ENCODE measurements at regions not wholly inside any gene's neighbourhood (a gene's known extent, or its start where the extent isn't known, plus 50 kb on each side); places are given as distances from the start of the nearest gene placed in this dataset.
"Not testable (repeated sequence)": the region's sequence is repeated elsewhere in the genome, so short reads cannot be mapped to it uniquely, and the experiment has no call there.

DNA sequence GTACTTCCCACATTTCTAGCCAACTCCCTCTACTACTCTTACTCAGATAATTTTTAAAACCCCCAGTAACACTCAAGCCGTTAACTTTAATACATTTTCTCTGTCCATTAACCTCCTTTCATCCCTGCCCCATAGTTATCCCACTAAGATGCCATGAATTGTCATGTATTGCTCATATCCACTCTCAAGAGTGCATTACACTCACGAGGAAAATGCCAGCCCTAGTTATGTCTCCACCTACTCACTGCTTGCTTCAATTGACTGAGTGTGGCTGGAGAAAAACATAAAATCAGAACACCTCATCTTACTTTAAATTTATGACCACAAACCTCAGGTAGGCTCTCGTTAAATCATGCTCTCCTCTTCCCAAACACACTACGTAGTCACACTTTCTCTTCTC, 324.1 kb upstream of the NPSR1 start:
- no peak for DNase-seq

DNA sequence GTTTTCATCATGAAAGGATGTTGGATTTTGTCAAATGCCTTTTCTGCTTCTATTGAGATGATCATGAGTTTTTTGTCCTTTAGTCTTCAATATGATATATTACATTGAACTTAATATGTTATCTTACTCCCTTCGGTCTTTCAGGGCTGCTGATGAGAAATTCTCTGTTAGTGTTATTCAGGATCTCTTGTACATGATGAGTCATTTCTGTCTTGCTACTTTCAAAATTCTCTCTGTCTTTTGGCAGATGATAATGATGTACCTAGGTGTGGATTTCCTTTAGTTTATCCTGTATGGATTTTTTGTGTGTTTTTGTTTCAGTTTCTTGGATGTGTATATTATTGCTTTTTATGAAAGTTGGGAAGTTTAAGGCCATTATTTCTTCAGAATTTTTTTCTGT, 320.9 kb upstream of the NPSR1 start:
- no peak for DNase-seq

DNA sequence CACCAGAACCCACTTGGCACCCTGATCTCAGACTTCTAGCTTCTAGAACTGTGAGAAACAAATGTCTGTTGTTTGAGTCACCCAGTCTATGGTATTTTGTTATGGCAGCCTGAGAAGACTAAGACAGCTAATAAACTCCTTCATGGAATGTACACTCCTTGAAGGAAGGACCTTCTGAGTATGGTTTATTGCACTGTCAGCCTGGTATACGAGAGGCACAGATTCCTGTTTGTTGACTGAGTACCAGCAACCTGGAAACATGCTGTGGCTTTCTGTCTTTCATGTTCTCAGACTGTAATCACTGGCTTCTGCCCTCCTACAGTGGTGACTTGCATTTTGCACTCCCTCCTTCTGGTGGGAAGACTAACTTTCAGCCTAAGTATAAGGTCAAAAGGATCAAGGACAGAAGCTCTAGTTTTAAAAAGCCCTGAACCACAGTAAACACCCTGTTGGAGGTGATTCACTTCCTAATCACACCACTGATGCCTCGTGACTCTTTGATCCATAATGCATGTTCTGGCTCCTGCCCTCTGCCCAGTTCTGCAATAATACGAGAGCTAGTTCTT, 319.0 kb upstream of the NPSR1 start:
- no peak for DNase-seq

DNA sequence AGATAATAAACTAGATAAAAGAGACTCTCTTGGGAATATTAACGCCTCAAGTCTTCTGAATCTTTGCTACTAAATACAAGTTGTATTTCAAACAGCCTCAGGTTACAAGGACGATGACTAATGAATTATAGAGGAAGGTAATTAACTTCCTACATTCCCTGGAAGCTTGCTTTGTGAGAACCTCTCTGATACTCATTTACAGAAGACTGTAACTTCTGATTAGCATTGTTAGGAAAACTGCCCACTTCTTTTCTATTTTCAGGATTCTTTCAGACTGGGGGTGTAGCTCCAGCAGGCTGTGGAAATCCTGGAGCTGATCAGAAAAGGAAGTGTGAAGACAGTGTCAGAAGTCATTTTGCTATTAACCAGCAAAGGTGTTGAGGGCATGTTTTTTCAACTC, 316.7 kb upstream of the NPSR1 start:
- no peak for DNase-seq

DNA sequence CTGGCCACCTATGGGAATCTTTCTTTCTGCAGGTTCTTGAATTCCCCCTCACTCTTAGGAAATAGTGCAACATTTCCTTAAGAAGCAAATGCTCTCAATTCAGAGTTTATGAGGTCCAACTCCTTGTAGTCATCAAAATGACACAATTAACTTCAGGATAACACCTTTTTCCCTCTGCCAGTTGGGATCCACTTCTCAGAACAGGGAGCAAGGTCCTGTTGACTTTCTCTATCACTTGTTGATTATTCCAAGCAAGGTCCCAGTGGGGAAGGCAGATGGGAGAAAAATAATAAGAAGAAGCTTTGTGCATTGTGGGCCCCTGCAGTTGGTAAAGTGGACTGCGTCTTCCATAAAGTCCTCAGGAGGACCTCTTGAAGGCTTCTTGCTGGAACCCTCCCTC, 315.6 kb upstream of the NPSR1 start:
- no peak for DNase-seq

DNA sequence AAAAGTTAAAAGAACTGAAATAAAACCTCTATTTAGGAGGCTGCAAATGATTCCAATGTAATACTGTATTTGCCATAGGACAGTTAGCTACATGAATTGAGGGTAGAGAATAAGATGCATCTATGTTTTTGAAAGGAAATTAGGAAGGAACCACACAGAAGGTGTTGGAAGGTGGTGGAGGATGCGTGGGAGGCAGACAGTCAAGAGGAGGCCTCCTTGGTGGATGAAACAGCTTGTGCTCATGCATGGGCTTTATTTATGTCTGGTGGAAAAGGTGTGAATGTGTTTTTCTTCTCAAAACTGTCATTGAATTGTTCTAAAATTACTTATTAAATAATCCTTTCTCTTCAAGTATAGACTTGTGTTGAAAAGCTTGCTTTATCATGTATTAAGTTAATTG, 314.4 kb upstream of the NPSR1 start:
- DNase-seq, result no peak

DNA sequence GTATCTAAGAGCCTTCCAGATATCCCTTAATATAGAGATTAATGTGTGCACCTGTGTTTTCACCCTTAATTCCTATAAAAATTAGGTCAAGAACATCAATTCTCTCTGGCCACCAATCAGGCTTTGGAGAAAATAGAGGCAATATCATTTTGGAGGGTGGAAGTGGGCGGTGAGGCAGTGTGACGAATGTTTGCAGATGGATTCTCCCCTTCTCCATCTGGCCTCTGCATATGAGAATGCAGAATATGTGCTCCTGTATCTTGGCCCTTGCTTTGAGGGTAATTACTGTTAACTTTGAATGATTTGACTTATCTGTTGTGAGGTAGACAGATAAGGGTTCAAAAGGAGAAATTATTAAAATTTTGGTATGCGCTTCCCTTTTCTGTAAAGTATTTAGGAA, 304.0 kb upstream of the NPSR1 start:
- no peak for DNase-seq

DNA sequence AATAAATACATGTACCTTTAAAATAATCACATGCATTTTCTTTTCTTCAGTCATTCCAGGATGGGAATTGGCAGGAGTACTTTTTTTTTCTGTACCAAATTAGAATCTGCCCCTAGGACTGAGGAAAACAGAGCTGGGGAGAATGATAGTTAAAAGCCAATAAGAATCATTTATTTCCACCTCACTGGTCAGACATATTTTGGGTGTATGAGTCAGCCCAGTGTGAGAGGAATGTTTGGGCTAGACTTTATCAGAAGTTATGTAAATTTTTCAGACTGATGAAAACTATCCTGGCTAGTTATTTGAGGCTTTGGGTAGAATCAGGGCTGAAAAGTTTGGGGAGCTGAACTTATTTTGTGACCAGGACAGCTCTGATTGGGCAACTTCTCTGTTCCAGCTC, 303.1 kb upstream of the NPSR1 start:
- no peak for DNase-seq

DNA sequence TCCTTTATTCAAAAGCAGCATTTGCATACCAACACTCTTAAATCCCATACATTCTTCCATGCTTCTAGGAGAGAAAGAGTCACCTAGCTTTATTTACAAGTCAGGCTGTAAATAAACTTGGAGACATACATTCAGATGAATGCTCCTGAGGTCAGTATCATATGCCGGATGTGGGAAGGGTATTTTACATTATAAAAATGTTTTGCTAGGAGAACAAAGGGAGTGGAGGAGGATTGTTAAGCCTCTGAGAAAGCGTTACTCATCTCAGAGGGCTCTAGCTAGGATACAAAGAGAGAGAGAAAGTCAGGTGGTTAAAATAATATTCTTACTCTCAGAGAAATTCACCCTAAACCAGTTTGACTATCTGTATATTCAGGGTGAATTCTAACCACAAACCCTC, 300.9 kb upstream of the NPSR1 start:
- no peak for DNase-seq

DNA sequence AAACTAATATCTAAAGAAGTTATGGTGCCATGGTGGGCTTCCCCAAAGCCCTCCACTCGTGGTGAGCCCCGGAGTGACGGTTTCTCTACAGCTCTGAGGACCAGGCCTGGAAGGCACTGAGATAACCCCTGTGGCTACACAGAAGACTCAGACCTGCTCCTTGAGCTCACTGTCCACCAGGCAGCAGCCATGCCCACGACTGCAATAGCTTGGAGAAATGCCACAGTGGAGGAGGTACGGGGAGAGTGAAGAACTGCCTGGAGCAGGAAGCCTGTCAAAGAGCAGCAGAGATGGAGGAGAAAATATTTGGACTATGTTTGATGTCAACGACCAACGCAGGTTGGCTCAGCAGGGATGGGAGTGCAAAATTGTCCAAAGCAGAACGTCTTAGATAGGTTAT, 300.1 kb upstream of the NPSR1 start:
- DNase-seq, result no peak

DNA sequence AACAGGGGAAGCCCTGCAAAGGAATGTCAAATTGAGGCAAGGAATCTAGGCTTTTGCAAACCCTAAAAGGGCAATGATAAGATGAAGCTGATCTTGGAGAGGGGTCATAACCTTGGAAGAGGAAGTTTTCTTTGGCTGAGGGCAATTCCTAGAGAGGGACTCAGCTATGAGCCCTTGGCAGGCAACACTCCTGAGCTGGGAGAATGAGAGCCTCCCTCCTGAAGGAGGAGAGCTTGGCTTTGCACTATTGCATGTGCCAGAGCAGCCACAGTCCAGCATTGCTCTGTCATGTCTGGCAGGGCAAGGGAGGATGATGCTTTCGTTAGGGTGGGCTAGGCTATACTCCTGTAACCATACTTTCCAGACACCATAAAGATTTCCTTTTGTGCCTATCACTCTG, 299.4 kb upstream of the NPSR1 start:
- not testable (repeated sequence) for DNase-seq

DNA sequence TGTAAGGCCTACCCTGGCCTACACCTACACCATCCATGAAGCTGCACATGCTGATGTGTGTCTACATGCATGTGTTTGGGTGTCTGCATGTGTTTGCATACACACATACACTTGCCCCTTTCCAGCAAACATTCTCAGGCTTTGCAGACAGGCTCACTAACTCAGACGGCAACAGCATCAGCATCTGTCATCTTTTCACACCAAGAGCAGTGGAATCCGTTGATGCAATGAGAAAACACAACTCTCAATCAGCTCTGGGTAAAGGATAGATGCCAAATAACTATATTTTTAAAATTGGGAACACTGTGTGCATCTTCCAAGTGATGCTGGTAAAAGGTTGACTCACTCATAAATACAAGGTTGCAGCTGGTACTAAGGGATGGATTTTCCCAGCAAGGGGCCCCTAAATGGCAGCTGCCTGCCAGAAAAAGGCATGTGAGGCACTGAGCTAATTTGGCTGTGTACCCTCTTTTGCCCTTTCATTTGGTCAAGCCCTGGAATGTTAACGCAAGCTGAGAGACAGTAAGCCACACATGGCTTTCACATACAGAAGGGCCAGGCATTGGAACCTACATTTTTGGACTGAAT, 296.3 kb upstream of the NPSR1 start:
- no peak for DNase-seq

DNA sequence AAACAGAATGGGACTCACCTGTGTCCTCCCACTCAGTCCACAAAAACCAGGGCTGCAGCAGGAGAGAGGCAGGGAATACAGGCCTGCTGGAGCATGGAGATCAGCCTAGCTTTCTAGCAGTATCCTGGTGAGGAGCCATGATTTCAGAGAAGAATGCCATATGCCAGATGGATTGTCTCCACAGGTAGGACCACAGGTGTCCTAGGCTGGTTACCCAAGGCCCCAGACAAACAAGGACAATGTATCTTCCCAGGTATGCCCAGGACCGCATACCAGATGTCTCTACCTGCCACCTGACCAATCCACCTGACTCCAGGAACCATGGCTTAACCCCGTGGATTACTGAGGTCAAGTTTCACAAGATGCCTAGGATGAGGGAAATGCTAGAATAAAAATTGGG, 295.4 kb upstream of the NPSR1 start:
- DNase-seq, result no peak

DNA sequence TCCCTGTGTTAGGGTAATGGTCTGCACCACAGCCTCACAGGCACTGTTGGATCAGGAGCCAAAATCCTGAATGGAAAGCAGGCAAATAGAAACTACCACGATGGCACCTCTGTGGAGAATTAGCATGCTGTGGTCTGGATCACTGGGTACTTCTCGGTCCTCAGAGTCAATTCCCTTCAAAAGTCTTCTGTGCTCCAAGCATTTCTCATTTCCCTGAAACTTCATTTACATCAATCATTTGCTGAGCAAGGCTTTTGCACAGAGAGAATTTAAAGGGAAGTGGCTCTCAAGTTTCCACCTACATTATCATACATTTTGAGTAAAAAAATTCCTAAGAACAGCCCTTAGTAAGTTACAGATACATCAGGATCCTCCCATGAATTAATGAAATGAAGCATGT, 293.9 kb upstream of the NPSR1 start:
- DNase-seq, result no peak

DNA sequence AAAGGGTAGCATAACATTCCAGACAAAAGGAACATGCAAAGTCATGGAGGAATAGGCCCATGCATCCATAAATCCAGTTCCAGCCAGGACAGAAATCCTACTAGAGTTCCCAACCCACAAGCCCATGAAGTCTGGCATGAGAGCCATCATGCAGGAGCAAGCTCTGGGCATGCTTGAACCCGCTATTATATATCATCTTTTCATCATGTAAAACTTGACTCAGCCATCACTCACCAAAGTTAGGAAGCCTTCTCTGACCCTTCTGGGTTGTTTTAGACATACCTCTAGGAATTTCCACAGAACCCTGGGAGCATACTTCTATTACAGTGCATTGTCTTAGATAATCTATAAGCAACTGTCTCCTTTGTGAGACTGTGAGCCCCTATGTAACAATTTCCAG, 293.0 kb upstream of the NPSR1 start:
- DNase-seq, result no peak

DNA sequence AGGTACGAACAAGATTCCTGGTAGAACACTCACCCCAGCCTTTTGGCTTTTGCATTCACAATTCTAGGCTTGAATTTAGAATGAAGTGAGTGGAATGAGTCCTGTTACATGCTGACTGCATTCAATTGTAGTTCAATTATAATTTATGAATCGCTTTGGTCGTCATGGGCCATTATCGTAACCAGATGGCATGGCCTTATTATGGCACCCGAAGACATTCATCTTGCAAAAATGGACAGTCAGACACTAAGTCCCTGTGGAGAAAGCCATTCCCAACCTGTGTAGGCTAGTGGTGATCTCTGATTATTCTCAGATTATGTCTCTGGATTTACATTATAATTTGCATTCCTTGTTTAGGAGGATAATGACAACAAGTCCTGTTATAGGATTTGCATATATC, 292.4 kb upstream of the NPSR1 start:
- no peak for DNase-seq

DNA sequence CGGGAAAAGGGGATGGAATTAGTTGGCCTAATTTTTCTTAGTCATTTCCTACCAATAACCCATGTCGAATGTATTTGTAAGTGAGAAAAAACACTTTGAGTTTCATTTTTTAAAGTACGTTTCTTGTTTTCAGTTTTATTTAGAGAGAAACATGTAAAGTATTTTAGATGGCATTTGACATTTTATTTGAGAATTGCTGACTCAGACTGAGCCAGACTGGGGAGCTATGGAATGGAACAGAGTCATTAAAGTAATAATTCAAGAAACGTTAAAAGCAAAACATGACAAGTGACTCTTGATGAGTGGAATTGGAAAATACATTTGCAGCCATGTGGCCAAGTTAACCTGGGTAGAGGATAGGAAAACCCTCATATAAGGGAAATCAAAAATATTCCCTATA, 286.1 kb upstream of the NPSR1 start:
- DNase-seq, result no peak

DNA sequence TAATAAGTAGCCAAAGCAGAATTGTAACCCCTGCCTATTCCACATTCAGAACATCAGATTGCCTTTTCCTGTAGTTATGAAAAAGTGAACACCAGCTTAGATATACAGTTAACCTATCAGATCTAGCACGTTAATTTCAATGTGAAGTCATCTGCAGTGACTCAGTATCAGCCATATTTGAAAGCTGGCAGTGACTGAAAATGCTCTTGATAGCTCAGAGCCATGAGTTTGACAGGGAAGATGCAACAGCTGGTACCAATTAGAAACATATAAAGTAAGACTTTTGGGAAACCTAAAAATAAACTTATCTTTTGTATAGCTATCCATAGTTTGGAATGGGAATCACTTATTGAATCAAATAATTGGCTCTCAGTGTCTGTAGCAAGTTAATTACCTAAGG, 284.1 kb upstream of the NPSR1 start:
- no peak for DNase-seq

DNA sequence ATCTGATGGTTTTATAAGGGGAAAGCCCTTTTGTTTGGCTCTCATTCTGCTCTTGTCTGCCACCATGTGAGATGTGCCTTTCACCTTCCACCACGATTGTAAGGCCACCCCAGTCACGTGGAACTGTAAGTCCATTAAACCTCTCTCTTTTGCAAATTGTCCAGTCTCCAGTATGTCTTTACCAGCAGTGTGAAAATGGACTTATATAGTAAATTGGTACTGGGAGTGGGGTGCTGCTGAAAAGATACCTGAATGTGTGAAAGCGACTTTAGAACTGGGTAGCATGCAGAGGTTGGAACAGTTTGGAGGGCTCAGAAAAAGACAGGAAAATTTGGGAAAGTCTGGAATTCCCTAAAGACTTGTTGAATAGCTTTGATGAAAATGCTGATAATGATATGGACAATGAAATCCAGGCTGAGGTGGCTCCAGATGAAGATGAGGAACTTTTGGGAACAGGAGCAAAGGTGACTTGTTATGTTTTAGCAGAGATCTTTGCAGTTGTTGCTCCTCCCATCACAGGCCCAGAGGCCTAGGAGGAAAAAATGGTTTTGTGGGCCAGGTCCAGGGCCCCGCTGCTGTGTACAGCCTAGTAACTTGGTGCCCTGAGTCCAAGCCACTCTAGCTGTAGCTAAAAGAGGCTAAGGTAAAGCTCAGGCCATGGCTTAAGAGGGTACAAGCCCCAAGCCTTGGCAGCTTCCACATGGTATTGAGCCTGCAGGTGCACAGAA, 275.7 kb upstream of the NPSR1 start:
- no peak for DNase-seq

DNA sequence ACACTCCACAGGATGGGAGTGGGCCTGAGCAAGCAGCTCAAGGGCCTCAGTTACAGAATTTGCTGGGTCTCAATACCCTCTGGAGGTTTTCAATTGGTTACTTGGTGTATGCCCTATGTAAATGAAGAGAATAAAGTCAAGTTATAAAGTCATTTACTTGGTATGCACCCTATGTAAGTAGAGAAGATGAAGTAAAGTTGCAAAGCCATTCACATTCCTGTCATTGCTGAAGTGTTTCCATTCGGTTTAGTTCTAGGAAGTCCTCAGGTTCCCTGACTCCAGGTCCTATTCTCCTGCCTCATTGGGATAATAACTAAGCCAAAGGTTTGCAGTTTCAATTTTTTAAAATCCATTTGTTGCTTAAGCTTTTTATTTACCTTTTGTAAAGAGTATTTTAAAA, 272.6 kb upstream of the NPSR1 start:
- no peak for DNase-seq

DNA sequence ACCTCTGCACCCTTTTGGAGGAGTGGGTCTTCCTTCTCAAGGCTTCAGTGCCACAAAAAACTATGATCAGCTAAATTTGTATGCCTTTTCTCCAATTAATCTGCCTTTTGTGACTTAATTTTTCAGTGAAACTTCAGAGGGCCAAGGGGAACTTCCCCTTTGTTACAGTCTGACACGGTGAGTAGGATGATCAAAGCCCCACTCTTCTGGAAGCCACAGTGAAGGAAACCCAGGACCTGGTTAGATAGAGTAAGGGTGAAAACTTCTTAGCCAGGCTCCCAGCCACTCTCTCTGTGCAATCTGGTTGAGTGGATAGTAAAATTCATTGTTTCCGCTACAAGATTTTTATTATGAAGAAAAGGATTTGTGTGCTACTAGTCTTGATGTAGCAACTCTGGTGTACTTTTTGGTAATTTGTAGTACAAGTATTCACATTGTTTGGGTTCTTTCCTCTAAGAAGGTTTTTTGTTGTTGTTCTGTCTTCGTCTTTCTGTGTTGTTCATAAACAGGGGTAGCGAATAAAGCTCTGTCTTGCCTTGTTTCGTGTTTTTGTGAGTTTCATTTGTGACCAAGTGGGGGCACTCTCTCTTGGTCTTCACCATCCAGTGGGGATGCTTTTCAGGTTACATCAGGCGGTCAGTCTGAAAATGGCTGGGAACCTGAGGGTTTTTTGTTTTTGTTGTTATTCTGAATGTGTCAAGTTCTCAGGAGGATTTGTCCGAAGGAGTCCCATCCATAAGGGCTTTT, 268.5 kb upstream of the NPSR1 start:
- no peak for DNase-seq

DNA sequence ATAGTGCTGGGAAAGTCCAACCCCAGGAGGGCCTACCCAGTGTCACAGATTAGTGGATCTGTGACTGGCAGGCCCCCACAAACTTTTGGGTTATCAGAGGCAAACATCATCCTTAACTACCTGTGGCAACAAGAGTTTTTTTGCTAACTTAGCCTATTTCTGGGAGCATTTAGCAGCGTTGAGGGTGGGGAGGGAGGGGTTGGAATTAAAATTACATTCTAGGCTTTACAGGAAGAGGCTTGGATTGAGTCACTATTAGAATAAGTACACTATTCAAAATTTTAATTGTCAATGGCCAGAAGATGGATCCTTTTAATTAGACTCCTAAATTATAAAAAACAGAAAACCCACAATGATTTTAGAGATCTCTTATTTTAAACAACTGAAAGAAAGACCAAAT, 267.9 kb upstream of the NPSR1 start:
- DNase-seq, result no peak

DNA sequence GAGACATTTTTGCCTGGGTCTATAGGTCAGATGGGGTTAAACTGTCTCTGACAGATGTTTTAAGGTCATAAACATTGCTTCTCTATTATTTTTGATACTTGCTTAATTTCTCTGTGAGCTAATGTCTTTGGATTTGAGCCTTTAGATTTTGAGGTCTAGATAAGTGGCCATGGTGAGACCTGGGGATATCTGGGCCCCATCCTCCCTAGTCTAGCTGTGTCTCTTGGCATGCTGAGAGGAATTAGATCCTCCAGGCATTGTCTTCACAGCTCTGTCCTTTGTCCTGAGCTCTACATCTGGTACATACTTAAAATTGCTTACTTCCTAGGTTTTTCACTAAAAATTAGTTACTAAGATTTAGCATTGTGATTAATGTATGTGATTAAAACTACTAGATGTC, 265.0 kb upstream of the NPSR1 start:
- DNase-seq, result no peak

DNA sequence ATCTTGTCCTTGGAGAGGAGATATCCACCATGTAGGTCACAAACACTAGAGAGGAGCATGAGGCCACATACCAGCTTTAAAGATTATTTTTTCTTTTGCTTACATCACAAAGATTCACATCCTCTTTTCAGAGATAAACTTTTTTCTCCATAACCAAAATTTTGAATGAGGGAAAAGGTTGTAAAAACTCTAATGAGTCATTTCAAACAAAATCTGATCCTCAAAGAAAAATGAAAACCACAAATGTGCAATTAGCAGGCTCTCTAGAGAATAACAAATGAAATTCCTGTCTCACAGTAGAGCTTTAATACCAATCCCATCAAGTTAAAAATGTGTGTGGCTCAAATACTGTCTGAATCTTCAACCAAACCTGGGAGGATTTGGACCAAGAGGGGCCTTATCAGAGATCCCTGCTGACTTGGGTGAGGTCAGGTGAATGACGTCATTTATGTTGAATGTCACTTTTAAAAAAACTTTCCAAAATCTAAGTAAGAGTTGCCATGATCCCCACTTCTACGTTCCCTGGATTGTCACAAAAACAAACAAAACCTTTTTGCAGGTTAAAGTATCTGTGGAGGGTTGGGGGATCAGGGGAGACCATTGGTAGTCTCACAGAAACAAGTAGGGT, 261.5 kb upstream of the NPSR1 start:
- no peak for DNase-seq

Data from NCI-H187 treated with DMSO at 0.1 percent for 48 hours (cell line).